T47D (cell line): ENCODE measurements at regions not wholly inside any gene's neighbourhood (a gene's known extent, or its start where the extent isn't known, plus 50 kb on each side); places are given as distances from the start of the nearest gene placed in this dataset.
"Not testable (repeated sequence)": the region's sequence is repeated elsewhere in the genome, so short reads cannot be mapped to it uniquely, and the experiment has no call there.

Experiments
- DNase-seq, 2 experiments: peaks; one replicate each; pipeline versions ENCODE4 v3.0.0 to v3.0.0-alpha.2; 2011 to 2012; ENCODE audit warnings: low read depth in 1 of 2, low spot score in 1 of 2
- JUND ChIP-seq: IDR thresholded peaks from 2 replicates; pipeline ENCODE4 v1.6.1; 2012; ENCODE audit warnings: low read depth
- in situ Hi-C: cut with HindIII; loops from 2 replicates; pipeline ENCODE4 v1.10.0; 2016; ENCODE audit warnings: low sequenced_read_pairs, low pct_unique_long_range_greater_than_20kb

GRCh38 chr4:81724925-81725329, 253.2 kb upstream of the RASGEF1B start:
- no peak for DNase-seq
- TF ChIP-seq JUND = no peak
- in situ Hi-C loops = no loop called here

- in situ Hi-C loops = no loop called here
- no peak for DNase-seq
- TF ChIP-seq JUND = no peak
These were observed 252.3 kb upstream of the RASGEF1B start for GRCh38 chr4:81723927-81724587.

GRCh38 chr4:81723019-81723884, 251.5 kb upstream of the RASGEF1B start:
- TF ChIP-seq JUND = no peak
- DNase-seq = no peak

GRCh38 chr4:81722290-81722851, 250.7 kb upstream of the RASGEF1B start:
- in situ Hi-C loops = no loop called here
- TF ChIP-seq JUND = no peak
- no peak for DNase-seq

More at GRCh38 chr4:81723019-81723884, 251.5 kb upstream of the RASGEF1B start:
- in situ Hi-C loops = no loop called here

- in situ Hi-C loops = no loop called here
- DNase-seq = no peak
- TF ChIP-seq JUND = no peak
These were observed 244.1 kb upstream of the RASGEF1B start for GRCh38 chr4:81715757-81716156.

GRCh38 chr4:81715357-81715756, 243.7 kb upstream of the RASGEF1B start:
- in situ Hi-C loops, DNase-seq: not testable (repeated sequence)

GRCh38 chr4:81714291-81714690, 242.6 kb upstream of the RASGEF1B start:
- no peak for TF ChIP-seq JUND
- in situ Hi-C loops = no loop called here
- no peak for DNase-seq

GRCh38 chr4:81712714-81713113, 241.0 kb upstream of the RASGEF1B start:
- no peak for DNase-seq
- in situ Hi-C loops = no loop called here
- TF ChIP-seq JUND = no peak

- no peak for TF ChIP-seq JUND
- DNase-seq = no peak
- in situ Hi-C loops = no loop called here
These were observed 232.8 kb upstream of the RASGEF1B start for GRCh38 chr4:81704461-81704860.

- no peak for DNase-seq
- in situ Hi-C loops = no loop called here
These were observed 228.5 kb upstream of the RASGEF1B start for GRCh38 chr4:81700189-81700588.

GRCh38 chr4:81698538-81699296, 227.0 kb upstream of the RASGEF1B start:
- no peak for DNase-seq
- in situ Hi-C loops = no loop called here
- TF ChIP-seq JUND = no peak

More at GRCh38 chr4:81700189-81700588, 228.5 kb upstream of the RASGEF1B start:
- no peak for TF ChIP-seq JUND

- no peak for TF ChIP-seq JUND
- no peak for DNase-seq
- in situ Hi-C loops = no loop called here
These were observed 222.6 kb upstream of the RASGEF1B start for GRCh38 chr4:81694176-81694913.
